ENCODE measurements at regions not wholly inside any gene's neighbourhood (a gene's known extent, or its start where the extent isn't known, plus 50 kb on each side); places are given as distances from the start of the nearest gene placed in this dataset.

- ATAC-seq (ENCODE audit: low FRiP score): no peak
Measured at GRCh38 chr12:69052613-69053408, 119.8 kb upstream of the CPM start.

GRCh38 chr12:69054343-69055056, 121.5 kb upstream of the CPM start:
- intact Hi-C loops (cut with DNase I): no loop called here
- H3K4me1 ChIP-seq (ENCODE audit: control insufficient read depth in 1 of 2, insufficient read depth in 2 of 2, low read length in 2 of 2): peaks cover 0 to 3% of the 10 kb centered on the region in 2 donors
- 82 to 84% methylated on average over 7 of the region's 7 CpGs for WGBS, 2 donors

More at GRCh38 chr12:69052613-69053408, 119.8 kb upstream of the CPM start:
- H3K4me1 ChIP-seq (ENCODE audit: control insufficient read depth in 1 of 2, insufficient read depth in 2 of 2, low read length in 2 of 2): peaks cover 0 to 3% of the 10 kb centered on the region in 2 donors
- H3K36me3 ChIP-seq (ENCODE audit: control insufficient read depth in 1 of 2, insufficient read depth in 2 of 2, low read length in 1 of 2): no peaks in the 10 kb centered on the region
- no peak overlapping the region for H3K4me3 ChIP-seq (ENCODE audit: low read length in 2 of 2)
- peaks cover 3% of the 10 kb centered on the region for H3K9me3 ChIP-seq (ENCODE audit: control insufficient read depth, low read length)
- 8 to 14% methylated on average over 8 of the region's 8 CpGs for WGBS, 2 donors
- no peak overlapping the region for H3K27ac ChIP-seq (ENCODE audit: low read depth in 1 of 2, low read length in 2 of 2)
- H3K27me3 ChIP-seq (ENCODE audit: control insufficient read depth in 1 of 2, insufficient read depth in 2 of 2, low read length in 1 of 2): no peaks in the 10 kb centered on the region
- intact Hi-C loops (cut with DNase I): no loop called here
- no peak for DNase-seq

GRCh38 chr12:69055280-69055679, 122.3 kb upstream of the CPM start:
- H3K4me1 ChIP-seq (ENCODE audit: control insufficient read depth in 1 of 2, insufficient read depth in 2 of 2, low read length in 2 of 2): peaks cover 0 to 3% of the 10 kb centered on the region in 2 donors
- no peak overlapping the region for H3K4me3 ChIP-seq (ENCODE audit: low read length in 2 of 2)
- DNase-seq (no peak), ATAC-seq (ENCODE audit: low FRiP score) (no peak)
- no peak overlapping the region for H3K27ac ChIP-seq (ENCODE audit: low read depth in 1 of 2, low read length in 2 of 2)
- H3K36me3 ChIP-seq (ENCODE audit: control insufficient read depth in 1 of 2, insufficient read depth in 2 of 2, low read length in 1 of 2): no peaks in the 10 kb centered on the region
- peaks cover 2% of the 10 kb centered on the region for H3K9me3 ChIP-seq (ENCODE audit: control insufficient read depth, low read length)
- intact Hi-C loops (cut with DNase I): no loop called here
- no peaks in the 10 kb centered on the region for H3K27me3 ChIP-seq (ENCODE audit: control insufficient read depth in 1 of 2, insufficient read depth in 2 of 2, low read length in 1 of 2)
- WGBS, 2 donors: 87 to 94% methylated on average over 2 of the region's 2 CpGs

More at GRCh38 chr12:69054343-69055056, 121.5 kb upstream of the CPM start:
- DNase-seq: no peak
- no peak overlapping the region for H3K27ac ChIP-seq (ENCODE audit: low read depth in 1 of 2, low read length in 2 of 2)
- no peak overlapping the region for H3K4me3 ChIP-seq (ENCODE audit: low read length in 2 of 2)
- no peak for ATAC-seq (ENCODE audit: low FRiP score)
- H3K9me3 ChIP-seq (ENCODE audit: control insufficient read depth, low read length): peaks cover 2% of the 10 kb centered on the region
- H3K36me3 ChIP-seq (ENCODE audit: control insufficient read depth in 1 of 2, insufficient read depth in 2 of 2, low read length in 1 of 2): no peaks in the 10 kb centered on the region
- no peaks in the 10 kb centered on the region for H3K27me3 ChIP-seq (ENCODE audit: control insufficient read depth in 1 of 2, insufficient read depth in 2 of 2, low read length in 1 of 2)

- Histone ChIP-seq H3K36me3 (ENCODE audit: control insufficient read depth in 1 of 2, insufficient read depth in 2 of 2, low read length in 1 of 2) (no peaks in the 10 kb centered on the region), H3K27me3 (ENCODE audit: control insufficient read depth in 1 of 2, insufficient read depth in 2 of 2, low read length in 1 of 2) (no peaks in the 10 kb centered on the region), H3K4me1 (ENCODE audit: control insufficient read depth in 1 of 2, insufficient read depth in 2 of 2, low read length in 2 of 2) (peaks cover 0 to 3% of the 10 kb centered on the region in 2 donors), H3K27ac (ENCODE audit: low read depth in 1 of 2, low read length in 2 of 2) (no peak overlapping the region), H3K9me3 (ENCODE audit: control insufficient read depth, low read length) (peaks cover 2% of the 10 kb centered on the region), H3K4me3 (ENCODE audit: low read length in 2 of 2) (no peak overlapping the region)
- intact Hi-C loops (cut with DNase I): no loop called here
- WGBS, 2 donors: 76 to 82% methylated on average over 4 of the region's 4 CpGs
- no peak for ATAC-seq (ENCODE audit: low FRiP score)
- DNase-seq: no peak
Measured at GRCh38 chr12:69055706-69056105, 122.7 kb upstream of the CPM start.

GRCh38 chr12:69056743-69057515, 124.0 kb upstream of the CPM start:
- DNase-seq (no peak), ATAC-seq (ENCODE audit: low FRiP score) (no peak)
- intact Hi-C loops (cut with DNase I): no loop called here
- peaks cover 0 to 3% of the 10 kb centered on the region in 2 donors for H3K4me1 ChIP-seq (ENCODE audit: control insufficient read depth in 1 of 2, insufficient read depth in 2 of 2, low read length in 2 of 2)
- H3K36me3 ChIP-seq (ENCODE audit: control insufficient read depth in 1 of 2, insufficient read depth in 2 of 2, low read length in 1 of 2): no peaks in the 10 kb centered on the region
- 33 to 36% methylated on average over 2 of the region's 2 CpGs for WGBS, 2 donors
- no peak overlapping the region for H3K4me3 ChIP-seq (ENCODE audit: low read length in 2 of 2)
- peaks cover 2% of the 10 kb centered on the region for H3K9me3 ChIP-seq (ENCODE audit: control insufficient read depth, low read length)
- H3K27ac ChIP-seq (ENCODE audit: low read depth in 1 of 2, low read length in 2 of 2): no peak overlapping the region
- no peaks in the 10 kb centered on the region for H3K27me3 ChIP-seq (ENCODE audit: control insufficient read depth in 1 of 2, insufficient read depth in 2 of 2, low read length in 1 of 2)

GRCh38 chr12:69057742-69058141, 124.8 kb upstream of the CPM start:
- no peak overlapping the region for H3K4me3 ChIP-seq (ENCODE audit: low read length in 2 of 2)
- DNase-seq (no peak), ATAC-seq (ENCODE audit: low FRiP score) (no peak)
- H3K27ac ChIP-seq (ENCODE audit: low read depth in 1 of 2, low read length in 2 of 2): no peak overlapping the region
- H3K36me3 ChIP-seq (ENCODE audit: control insufficient read depth in 1 of 2, insufficient read depth in 2 of 2, low read length in 1 of 2): no peaks in the 10 kb centered on the region
- H3K27me3 ChIP-seq (ENCODE audit: control insufficient read depth in 1 of 2, insufficient read depth in 2 of 2, low read length in 1 of 2): no peaks in the 10 kb centered on the region
- WGBS, 2 donors: 72 to 74% methylated on average over 3 of the region's 3 CpGs
- H3K4me1 ChIP-seq (ENCODE audit: control insufficient read depth in 1 of 2, insufficient read depth in 2 of 2, low read length in 2 of 2): peaks cover 0 to 3% of the 10 kb centered on the region in 2 donors
- intact Hi-C loops (cut with DNase I): no loop called here
- H3K9me3 ChIP-seq (ENCODE audit: control insufficient read depth, low read length): peaks cover 2% of the 10 kb centered on the region

- Histone ChIP-seq H3K27ac (ENCODE audit: low read depth in 1 of 2, low read length in 2 of 2) (no peak overlapping the region), H3K4me3 (ENCODE audit: low read length in 2 of 2) (no peak overlapping the region), H3K4me1 (ENCODE audit: control insufficient read depth in 1 of 2, insufficient read depth in 2 of 2, low read length in 2 of 2) (no peaks in the 10 kb centered on the region), H3K9me3 (ENCODE audit: control insufficient read depth, low read length) (peaks cover 2% of the 10 kb centered on the region), H3K36me3 (ENCODE audit: control insufficient read depth in 1 of 2, insufficient read depth in 2 of 2, low read length in 1 of 2) (no peaks in the 10 kb centered on the region), H3K27me3 (ENCODE audit: control insufficient read depth in 1 of 2, insufficient read depth in 2 of 2, low read length in 1 of 2) (no peaks in the 10 kb centered on the region)
- intact Hi-C loops (cut with DNase I): no loop called here
- ATAC-seq (ENCODE audit: low FRiP score) (no peak), DNase-seq (no peak)
- WGBS, 2 donors: 94 to 96% methylated on average over 8 of the region's 8 CpGs
Measured at GRCh38 chr12:69059465-69060457, 126.8 kb upstream of the CPM start.

- ATAC-seq (ENCODE audit: low FRiP score): no peak
- Histone ChIP-seq H3K4me1 (ENCODE audit: control insufficient read depth in 1 of 2, insufficient read depth in 2 of 2, low read length in 2 of 2) (no peaks in the 10 kb centered on the region), H3K27ac (ENCODE audit: low read depth in 1 of 2, low read length in 2 of 2) (no peak overlapping the region), H3K36me3 (ENCODE audit: control insufficient read depth in 1 of 2, insufficient read depth in 2 of 2, low read length in 1 of 2) (no peaks in the 10 kb centered on the region), H3K4me3 (ENCODE audit: low read length in 2 of 2) (no peak overlapping the region), H3K9me3 (ENCODE audit: control insufficient read depth, low read length) (no peaks in the 10 kb centered on the region), H3K27me3 (ENCODE audit: control insufficient read depth in 1 of 2, insufficient read depth in 2 of 2, low read length in 1 of 2) (no peaks in the 10 kb centered on the region)
- no peak for DNase-seq
- intact Hi-C loops (cut with DNase I): no loop called here
- 72 to 80% methylated on average over 1 of the region's 1 CpG for WGBS, 2 donors
Measured at GRCh38 chr12:69061574-69061973, 128.6 kb upstream of the CPM start.

All from aorta (tissue), 5 donors.